NB4 (cell line): ENCODE measurements at regions not wholly inside any gene's neighbourhood (a gene's known extent, or its start where the extent isn't known, plus 50 kb on each side); places are given as distances from the start of the nearest gene placed in this dataset.

Experiments
- CTCF ChIP-seq: IDR thresholded peaks from one replicate; pipeline ENCODE4 v1.5.1; 2012; ENCODE audit warnings: low read depth, low read length
- MYC ChIP-seq: IDR thresholded peaks from 2 replicates; pipeline ENCODE4 v1.6.1; 2011; ENCODE audit warnings: low read depth, low read length
- POLR2A ChIP-seq: IDR thresholded peaks from 2 replicates; pipeline ENCODE4 v1.6.1; 2011; ENCODE audit warnings: mild to moderate bottlenecking; ENCODE audit not compliant: insufficient read length; ENCODE audit errors: extremely low read depth

GRCh38 chr11:23590596-23591308 is 730.5 kb upstream of the CCDC179 start:
- no peak for TF ChIP-seq POLR2A
- TF ChIP-seq CTCF = no peak
- TF ChIP-seq MYC = no peak
